ENCODE measurements at regions not wholly inside any gene's neighbourhood (a gene's known extent, or its start where the extent isn't known, plus 50 kb on each side); places are given as distances from the start of the nearest gene placed in this dataset.
A peak's percentile ranks its signal among the peaks of the same experiment; 100 is the strongest.

DNA sequence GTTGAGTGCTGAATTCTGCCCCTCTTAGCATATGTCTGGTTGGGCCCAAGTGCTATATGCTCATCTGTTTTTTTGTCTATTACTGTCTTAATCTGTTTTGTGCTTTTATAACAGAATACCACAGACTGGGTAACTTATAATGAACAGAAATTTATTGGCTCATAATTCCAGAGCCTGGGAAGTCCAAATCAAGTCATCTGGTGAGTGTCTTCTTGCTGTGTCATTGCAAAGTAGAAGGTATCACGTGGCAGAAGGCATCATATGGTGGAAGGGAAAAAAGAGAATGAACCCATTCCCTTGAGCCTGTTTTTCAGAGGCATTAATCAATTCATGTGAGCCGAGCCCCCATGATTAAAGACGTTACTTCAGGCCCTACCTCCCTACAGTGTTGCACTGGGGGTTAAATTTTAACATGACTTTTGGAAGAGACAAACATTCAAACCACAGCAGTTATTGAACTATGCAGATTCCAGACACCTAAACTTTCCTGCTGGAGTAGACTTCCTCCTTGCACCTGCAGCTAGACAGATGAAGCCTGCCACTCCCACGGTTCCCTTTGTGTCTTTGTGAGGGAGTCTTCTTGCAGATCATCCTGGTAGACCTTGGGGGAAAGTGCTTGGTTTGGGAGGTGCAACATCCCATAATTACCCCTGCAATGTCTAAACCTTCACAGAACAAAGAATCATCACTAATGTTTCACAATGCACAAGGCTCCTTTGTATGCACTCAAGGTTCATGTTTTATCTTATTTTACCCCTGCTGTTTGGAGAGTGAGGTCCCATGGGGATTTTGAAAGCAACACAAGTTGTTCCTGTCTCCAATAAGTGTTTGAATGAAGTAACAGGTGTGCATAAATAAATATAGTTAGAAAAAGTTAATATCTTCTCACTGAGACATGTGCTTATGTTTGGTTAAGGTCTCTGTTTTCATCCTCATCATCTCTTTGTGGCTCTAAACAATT, 64.7 kb upstream of the XCR1 start:
- DNase-seq: no peak

DNA sequence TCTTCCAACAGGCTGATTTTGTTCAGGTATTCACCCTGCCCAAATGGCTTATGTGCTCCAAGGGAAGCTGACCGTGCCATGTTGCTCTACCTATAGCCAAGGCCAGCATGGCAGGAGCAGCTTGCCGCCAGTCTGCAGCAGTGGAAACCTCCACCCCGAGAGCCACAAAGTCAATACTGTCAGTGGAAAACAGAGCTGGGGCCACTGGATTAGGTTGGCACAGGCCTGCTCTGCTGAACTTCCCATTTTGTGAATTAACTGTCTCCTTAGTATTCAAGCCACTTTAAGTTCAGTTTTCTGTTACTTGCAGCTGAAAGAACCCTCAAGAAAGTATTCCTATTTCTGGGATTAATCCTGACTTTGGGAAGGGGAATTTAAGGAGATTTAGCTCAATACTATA, 63.8 kb upstream of the XCR1 start:
- no peak for DNase-seq

DNA sequence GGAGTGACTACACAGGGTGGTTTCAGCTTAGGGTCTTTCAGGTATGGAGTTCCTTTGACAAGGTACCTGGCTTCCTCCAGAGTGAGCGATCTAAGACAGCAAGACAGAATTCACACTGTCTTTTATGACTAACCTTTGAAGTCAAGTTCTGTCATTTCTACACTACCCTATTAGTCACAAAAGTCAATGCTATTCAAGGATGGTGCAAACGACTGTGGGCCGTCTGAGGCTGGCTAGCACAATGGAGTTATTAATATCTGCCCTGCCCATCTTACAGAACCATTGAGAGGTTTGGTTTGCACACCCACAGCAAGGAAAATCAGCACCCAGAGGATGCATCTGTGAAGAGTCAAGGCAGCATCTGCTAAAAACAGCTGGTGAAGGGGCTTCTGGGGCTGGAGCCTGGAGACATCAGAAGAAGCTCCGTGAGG, 62.9 kb upstream of the XCR1 start:
- no peak for DNase-seq

DNA sequence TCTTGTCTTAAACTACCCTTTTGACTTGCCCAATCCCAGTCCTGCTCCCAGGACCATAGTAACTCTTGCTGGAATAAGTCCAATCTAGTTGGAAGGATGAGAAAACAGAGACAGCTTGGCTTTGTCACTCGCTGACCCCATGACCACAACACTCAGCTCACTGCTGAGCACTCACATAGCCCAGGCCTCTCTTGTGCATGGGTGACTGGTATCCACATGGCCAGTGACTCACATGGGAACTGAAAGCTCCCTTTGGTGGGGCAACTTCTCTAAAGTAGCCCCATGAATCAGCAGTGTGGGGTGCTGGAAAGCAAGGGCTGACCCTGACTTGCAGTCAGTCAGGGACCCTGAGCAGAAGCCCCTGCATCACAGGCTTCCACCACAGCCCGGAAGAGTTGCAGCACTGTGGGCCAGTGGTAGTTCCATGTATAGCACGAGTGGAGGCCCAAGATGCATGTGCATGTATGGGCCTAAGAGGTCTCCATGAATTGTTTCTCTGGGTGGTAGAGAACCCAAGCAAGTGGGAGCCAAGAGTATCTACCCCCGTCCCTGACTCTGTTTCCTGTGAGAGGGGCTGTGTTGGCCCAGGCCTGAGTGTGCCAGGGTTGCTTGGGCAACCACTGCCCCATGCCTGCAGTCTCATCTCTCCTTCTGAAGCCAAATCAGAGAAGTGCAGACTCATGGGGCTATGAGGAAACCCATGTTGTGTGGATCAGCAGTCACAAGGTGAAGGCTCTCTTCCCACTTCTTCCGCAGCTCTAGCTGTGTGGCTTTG, 62.1 kb upstream of the XCR1 start:
- peak in 42 of 58 donors; percentile 12 to 75 (median 36) for DNase-seq

DNA sequence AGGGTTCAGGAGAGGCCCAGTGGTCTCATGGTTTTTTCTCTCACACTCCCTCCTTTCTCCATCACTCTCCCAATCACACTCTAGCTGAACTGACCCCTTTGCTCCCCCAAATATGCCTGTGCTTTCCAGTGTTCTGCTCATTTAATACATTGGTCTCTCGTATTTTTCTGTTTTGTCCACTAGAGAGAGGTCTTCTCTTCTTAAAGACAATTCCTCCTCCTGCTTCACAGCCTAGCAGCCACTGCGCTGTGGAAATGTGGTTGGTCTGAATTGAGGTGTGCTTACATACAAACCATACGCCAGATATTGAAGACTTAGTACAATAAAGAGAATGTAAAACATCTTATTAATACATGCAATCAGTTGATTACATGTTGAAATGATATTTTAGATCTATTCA, 60.6 kb upstream of the XCR1 start:
- peak in 5 of 58 donors; percentile 5 to 34 (median 9) for DNase-seq

DNA sequence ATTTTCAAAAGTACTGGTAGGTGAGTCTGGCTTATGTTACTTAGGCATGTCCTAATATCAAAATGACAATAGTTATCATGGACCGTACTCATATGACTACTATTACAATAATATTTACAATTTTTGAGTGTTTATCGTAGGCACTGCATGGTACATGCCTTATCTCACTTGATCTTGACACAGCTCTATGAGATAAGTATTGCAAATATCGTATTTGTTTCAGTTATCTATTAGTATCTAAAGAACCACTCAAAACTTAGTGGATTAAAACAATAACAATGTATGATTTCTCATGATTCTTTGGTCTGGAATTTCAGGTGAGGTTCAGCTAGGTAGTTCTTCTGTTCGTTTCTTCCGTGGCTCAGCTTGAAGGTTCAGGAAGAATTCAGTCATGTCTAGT, 59.7 kb upstream of the XCR1 start:
- no peak for DNase-seq

DNA sequence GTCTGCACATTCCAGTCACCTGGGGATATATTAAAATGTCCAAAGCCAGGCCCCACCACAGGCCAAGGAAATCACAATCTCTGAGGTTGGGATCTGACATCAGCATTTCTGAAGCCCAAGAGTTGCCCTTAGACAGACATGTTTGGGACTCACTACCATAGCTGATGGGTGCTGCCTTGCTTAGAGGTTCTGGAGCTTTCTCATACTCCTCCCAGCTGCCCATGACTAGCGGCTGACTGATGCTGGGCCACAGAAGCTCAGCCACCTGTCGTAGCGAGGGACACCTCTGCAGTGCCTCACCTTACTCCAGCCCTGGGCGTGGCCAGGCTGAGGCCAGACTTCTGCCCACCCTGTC, 58.8 kb upstream of the XCR1 start:
- DNase-seq: no peak

DNA sequence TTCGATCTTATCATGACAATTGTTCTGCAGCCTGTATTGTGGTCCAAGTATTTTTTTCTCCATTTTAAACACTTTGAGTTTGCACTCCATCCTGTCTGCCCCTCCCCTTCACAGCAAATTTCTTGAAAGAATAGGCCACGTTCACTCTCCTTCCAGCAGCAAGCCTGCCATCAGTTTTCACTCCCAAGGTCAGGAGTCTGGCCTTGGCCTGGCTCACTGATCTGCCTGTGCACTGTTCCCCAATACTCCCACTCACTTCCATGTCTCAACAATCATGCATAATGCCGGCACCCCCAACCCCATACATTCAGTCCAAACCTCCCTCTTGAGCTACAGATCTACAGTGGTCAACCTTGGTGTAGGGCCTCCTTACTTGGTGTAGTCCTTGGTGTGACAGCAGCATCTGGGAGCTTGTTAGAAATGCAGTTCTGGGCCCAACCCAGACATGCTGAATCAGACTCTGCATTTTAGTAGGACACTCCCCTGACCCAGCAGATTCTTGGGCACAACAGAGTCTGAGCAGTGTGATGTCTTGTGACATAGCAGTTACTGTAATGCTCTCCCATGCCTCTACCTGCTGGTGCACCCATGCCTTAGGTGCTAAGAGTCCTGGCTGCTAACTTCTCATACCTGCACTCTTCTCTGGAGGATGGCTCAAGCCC, 58.3 kb upstream of the XCR1 start:
- no peak for DNase-seq

DNA sequence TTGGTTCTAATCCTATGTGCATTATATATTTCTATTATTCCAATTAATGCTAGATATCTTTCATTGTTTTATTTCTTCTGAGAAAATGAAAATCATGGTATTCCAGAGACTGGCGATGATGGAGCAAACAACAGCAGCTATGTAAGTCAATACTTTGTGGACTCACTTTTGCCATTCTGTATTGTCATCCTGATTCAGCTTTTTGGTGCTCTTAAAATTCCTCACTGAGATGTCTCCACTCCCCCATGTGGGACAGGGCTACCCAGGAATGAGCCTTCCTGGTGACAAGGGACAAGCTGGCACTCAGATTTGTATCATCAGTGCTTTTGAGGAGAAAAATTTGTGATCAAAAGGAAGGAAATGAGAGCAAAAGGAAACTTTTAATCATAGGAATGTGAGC, 56.7 kb upstream of the XCR1 start:
- DNase-seq: no peak

DNA sequence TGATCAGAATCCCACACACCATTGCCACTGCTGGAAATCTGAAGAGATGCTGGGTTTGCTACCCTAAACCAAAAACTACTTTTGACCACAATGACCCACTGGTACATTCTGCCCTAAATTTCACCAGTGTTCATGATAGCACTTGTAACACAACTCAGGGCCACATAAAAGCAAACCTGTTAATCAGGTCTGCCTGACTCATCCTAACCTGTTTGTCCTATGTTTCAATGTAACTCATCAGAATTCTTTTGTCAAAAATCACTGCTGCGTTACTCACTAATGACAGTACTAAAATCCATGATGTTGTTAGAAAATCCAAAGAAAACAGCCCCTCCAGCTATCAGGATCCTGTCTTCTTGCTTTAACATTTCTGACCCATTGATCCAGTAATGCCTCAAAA, 55.6 kb upstream of the XCR1 start:
- no peak for DNase-seq

DNA sequence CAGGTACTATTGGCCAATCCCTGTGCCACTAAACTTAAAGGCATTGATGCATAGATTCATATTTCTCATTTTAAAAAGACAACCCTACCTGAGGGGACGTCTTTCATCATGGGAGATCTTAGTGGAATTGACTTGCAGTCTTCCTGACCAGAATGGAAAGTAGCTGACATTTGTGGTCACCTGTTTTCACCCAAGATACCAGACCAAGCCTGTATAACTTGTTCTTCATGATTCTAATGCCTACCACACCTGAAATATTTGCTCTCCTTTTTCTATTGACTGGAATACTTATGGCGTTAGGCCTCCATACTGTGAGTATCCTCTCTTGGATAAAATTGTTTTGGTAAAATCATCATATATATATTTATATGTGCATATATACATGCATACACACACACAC, 54.7 kb upstream of the XCR1 start:
- DNase-seq: no peak

DNA sequence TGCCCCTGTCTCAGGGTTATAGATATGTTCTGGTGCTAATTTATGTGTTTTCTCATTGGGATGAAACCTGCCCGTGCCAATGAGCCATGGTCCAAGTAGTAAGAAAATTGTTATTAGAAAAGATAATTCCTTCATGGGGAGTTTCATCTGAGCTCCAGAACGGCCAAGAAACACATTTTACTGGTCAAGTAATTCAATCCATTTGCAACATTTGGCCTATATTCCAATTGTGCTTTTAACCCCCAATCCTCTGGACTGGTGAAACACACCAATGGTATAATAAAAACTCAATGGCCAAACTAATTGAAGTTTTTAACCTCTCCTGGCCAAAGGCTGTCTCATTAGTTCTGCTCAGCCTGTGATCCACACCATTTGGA, 53.7 kb upstream of the XCR1 start:
- no peak for DNase-seq

DNA sequence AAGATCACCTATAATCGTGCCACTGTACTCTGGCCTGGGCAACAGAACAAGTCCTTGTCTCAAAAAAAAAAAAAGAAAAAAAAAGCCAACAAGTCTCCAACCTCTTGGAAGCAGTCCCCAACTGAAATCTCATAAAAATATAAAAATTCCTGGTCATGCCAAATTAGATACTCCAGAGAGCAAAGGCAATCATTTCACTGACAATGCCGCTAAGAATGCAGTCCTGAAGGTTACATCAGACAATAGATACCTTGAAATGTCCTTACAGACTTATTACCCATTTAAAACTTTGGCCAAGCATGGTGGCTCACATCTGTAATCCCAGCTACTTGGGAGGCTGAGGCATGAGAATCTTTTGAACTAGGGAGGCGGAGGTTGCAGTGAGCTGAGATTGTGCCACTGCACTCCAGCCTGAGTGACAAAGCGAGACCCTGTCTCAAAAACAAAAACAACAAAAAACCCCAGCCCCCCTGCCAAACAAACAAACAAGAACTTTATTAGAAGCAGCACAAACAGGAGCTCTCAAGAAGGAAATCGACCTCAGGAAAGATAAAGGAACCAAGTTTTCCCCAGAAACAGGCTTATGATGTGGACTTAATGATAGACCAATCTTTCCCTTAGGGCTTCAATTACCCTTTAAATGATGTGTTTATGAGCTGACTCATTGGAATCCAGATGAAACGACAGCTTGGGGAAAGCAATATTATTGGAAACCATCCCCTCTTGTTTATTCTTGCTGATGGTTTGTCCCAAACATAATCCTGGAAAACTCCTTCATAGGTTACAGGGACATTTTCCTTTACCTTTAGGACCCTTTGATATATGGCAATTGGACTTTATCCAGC, 53.1 kb upstream of the XCR1 start:
- DNase-seq: no peak

DNA sequence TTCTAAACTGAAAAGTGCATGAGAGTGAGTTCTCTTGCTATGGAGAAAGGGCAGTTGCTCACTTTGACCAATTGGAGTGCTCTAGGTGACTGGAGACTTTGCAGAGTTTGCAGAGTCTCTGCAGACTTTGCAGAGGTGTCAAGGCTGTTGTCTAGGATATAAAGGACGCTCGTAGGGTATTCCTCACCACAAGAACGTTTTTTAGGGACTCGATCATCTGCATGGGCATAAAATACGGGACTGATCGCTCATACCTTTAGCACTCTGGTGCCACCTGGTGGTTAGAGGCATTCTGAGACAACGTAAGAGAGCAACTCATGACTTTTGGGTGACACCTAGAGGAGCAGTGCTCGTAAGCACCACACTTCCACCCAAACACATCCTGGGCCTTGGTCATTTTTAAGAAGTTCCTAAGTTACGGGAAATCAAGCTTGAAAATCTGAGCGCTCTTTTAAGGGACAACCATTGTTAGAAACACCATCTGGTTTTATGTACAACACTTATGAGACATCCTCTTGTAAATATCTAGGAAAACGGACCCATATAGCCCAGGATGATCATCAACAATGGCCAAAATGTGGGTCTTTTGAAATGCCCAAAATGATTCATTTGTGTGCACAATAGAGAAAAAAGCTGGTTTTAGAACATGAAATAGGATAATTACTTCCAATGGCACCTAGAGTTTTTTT, 51.6 kb upstream of the XCR1 start:
- peak in 54 of 58 donors; percentile 18 to 89 (median 72) for DNase-seq
